HG03520 (cell line): ENCODE measurements at regions not wholly inside any gene's neighbourhood (a gene's known extent, or its start where the extent isn't known, plus 50 kb on each side); places are given as distances from the start of the nearest gene placed in this dataset.

Source experiments
- ATAC-seq: cut with Tn5 transposase; IDR thresholded peaks from one replicate; pipeline ENCODE4 v1.9.1; 2021; ENCODE audit warnings: mild to moderate bottlenecking, moderate library complexity; ENCODE audit not compliant: unreplicated experiment

- no peak for ATAC-seq
Measured at GRCh38 chr2:5841126-5841525, 148.9 kb downstream of the SOX11 start.

GRCh38 chr2:5842326-5842725, 150.1 kb downstream of the SOX11 start:
- ATAC-seq = no peak

GRCh38 chr2:5845798-5846330, 153.7 kb downstream of the SOX11 start:
- no peak for ATAC-seq

DNA sequence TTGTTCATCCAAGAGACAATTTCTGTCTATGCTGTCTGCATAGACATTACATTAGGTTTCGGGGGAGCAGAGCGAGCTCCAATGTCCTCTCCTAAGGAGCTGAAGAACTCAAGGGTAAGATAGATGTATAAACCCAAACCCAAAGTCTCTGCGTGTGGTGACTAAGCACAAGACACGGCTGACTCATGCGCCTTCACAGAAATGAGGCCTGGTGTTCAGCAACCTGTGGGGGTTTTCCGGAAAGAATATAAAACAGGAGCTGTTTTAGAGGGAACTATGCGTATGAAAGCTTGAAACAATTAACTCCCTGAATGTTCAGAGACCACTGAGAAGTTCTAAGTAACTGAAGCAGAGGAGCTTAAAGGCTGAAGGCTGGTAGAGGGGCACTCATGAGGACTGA, 154.7 kb downstream of the SOX11 start:
- no peak for ATAC-seq

- no peak for ATAC-seq
Measured at GRCh38 chr2:5849562-5849961, 157.4 kb downstream of the SOX11 start.

DNA sequence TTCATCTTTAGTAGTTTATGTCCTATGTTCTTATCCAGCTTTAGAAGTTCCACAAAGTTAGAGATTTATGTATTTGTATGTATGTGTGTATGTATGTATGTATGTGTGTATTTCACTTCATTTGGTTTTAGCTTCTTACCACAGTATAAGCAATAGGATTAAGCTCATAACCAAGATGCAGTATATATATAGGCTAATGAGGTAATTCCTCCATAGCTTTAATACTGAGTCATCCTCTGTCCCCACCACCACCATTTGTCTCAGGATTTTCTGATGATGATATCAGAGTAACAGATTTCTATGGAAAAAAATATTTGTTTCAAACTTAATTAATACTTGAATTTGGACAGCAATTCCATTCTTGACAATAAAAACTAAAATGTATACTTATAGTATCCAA, 159.2 kb downstream of the SOX11 start:
- no peak for ATAC-seq

- no peak for ATAC-seq
Measured at GRCh38 chr2:5854797-5855196, 162.6 kb downstream of the SOX11 start.

- ATAC-seq = no peak
Measured at GRCh38 chr2:5867056-5867455, 174.9 kb downstream of the SOX11 start.

- ATAC-seq = no peak
Measured at GRCh38 chr2:5868931-5869330, 176.7 kb downstream of the SOX11 start.

DNA sequence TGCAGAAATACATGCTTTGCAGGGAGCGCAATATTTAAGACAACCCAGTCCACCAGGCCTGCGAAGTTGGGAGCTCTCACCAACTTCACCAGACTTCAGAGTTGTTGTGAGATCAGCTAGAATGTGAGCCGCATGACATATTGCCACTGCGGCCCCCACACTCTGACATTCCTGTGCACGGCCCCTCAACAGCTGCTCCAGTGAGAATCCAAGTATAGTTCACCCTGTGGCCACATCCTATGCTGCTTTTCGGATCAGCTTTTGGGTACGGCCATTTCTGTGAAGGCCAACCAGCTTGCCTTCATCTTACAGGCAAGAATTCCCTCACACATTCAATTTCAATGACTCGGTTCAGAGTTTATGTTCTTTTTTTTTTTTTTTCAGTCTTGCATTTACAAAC, 177.8 kb downstream of the SOX11 start:
- no peak for ATAC-seq

DNA sequence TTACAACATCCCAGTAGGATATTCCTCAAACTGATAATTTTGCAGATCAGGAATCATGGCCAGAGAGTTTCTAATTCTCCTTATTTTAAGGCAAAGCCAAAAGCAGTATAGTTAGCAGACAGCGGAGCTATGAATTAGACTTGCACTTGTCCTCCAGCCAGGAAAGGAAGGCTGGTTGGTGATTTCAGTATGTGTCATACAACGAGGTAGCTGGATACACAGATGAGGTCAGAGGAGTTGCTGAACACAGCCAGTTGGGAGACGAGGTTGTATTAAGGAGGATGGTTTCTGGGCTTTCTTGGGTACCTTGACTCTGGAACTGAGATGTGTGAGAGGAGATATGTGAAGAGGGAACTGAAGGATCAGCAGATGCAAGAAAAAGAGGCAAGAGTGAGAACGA, 185.2 kb downstream of the SOX11 start:
- no peak for ATAC-seq

DNA sequence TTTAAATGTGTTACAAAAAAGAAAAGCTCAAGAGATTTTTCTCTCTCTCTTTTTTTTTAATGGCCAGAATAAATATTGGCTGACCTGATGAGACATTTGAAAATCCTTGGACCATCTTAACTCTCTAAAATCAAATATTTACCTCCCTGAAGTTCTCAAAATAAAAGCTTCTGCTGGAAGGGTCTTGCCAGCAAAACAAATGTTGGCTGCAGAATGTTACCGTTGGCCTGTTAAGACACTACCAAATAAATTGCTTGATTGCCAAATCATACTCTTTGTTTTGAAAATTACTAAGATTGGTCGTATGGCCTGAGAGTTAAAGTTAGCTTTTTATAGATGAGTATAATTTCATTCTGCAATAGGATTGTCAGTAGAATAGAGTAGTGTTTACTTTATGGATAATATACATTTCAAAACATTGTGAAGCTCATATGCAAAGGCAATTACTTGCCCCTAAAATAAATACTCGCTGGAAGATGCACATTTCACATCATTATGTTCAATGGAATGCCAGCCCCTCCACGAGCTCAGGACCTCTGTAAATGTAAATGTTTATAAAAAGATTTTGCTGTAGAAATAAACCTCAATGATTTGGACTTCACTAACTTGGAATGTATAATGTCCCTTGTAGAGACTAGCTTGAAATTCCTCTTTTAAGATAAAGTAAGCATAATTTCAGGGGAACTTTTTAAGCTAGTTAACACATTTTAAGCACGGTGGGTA, 193.4 kb downstream of the SOX11 start:
- no peak for ATAC-seq

DNA sequence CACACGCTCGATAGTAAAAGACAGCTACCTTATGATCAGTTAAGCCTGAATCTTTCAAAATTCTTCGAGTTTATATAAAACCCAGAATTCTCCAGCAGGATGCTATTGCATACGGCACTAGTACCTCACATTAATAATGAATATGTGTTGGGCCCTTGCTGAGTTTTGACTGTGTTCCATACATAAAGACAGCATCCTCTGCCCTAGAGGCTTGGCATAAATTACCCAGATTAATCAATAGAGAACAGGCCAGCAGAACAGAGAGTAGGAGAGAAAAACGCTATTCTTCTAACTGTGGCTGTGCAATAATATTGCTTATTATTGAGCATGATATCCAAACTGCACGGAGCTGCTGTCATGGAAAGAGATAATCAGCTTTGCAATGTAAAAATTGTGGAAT, 194.3 kb downstream of the SOX11 start:
- no peak for ATAC-seq

- ATAC-seq = no peak
Measured at GRCh38 chr2:5888126-5888525, 195.9 kb downstream of the SOX11 start.

DNA sequence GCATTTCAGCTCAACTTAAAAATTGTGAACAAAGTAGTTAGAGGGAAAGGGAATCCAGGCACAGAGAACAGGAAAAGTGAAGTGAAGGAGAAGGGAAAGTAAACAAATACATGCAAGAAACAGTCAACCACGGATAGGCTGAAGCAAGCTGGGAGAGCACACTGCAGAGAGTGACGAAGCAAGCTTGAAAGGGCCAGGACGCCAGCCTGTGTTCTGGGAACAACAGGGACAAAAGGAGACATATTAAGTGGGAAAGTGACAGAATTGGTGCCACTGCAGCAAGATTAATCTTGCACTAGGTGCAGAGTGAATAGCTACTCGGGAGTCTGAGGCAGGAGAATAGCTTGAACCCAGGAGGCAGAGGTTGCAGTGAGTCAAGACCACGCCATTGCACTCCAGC, 197.3 kb downstream of the SOX11 start:
- ATAC-seq = no peak

DNA sequence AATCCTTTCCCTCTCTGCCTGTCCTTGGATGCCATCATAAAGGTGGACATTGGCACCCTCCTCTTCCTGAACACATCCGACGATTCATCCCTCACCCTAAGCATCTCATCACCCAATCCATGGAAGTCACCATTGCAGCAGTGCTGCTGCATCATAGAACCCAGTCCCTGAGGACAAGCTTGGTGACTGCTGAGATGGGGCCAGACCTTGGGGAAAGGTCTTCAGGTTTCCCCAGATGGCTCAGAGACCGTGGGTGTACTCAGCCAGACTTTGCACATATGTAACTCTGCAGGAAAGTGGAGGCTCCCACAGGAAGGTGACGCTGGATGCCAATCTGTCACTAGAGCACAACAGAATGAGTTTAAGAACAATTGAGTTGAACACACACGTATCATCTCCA, 202.2 kb downstream of the SOX11 start:
- no peak for ATAC-seq

GRCh38 chr2:5895284-5895683, 203.1 kb downstream of the SOX11 start:
- ATAC-seq = no peak

DNA sequence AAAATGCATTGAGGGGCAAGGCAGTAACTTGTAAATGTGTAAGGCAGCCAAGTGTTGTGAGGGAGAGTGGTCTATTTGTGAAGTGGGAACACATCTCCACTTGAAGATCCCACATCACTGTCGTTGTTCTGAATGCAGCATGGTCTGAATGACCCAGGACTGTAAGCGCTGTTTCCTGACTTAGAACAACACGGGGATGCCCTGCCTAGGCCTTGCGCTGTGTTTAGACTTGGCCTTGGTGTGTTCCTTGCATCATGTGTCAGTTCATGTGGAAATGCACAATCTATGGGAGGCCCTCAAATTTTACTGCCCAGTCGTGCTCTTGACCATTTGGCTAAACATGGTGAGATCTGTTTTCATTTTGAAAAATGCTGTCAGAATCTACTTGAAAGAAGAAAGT, 205.1 kb downstream of the SOX11 start:
- no peak for ATAC-seq

DNA sequence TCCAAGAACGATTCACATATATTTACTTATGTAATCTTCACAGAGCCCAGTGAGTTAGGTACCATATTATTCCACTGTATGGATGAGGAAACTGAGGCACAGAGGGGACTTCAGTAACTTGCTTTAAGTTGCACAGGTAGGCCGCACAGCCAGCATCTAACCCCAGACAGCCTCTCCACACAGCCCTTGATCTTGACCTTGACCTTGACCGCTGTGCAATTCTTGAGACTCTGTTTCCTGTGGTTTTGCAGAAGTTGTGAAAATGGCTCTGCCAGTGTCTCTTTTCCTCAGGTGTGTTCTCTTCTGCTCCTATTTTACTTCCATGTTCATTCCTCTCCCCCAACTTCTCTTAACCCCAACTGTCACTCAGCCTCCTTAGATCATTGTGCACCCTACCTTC, 206.5 kb downstream of the SOX11 start:
- ATAC-seq = no peak

- ATAC-seq = no peak
Measured at GRCh38 chr2:5905661-5906060, 213.5 kb downstream of the SOX11 start.

DNA sequence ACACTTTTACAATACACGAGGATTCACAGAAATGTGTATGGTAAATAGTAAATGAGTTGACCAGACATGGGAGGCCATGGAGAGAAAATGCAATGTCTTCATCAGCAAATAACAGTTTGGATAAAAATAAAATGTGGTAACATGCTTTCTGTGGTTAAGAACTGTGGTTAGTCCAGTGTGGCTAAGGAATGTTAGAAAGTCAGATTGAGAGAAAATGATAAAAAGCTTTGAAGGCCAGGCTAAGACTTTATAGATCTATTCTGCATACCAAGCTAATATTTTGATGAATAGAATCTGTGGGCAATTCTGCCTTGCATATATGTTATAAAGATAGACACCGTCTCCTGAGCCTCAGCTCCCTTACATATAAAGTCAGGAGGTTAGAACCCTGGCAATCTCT, 215.9 kb downstream of the SOX11 start:
- ATAC-seq = no peak

DNA sequence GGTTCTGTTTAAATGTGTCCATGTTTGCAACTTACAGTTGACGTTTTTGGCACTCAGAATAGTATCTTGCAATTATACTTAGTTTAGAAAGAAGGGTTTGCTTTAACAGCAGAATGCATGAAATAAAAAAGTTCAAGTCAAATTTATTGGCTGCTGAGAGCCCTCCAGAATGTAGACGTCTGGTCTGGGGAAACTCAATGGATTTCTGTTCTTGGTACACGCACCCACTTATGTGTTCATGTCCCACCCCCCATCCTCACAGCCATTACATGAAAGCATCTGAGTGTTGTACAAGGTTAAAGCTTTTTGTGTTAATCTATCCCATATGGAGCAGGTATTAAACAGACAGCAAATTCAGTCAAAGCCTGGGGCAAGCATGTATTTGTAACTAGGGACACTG, 219.5 kb downstream of the SOX11 start:
- ATAC-seq = no peak
